GM18499 (cell line): ENCODE measurements at regions not wholly inside any gene's neighbourhood (a gene's known extent, or its start where the extent isn't known, plus 50 kb on each side); places are given as distances from the start of the nearest gene placed in this dataset.

Experiments
- ATAC-seq: cut with Tn5 transposase; IDR thresholded peaks from one replicate; pipeline ENCODE4 v1.9.1; 2021; ENCODE audit warnings: moderate number of reproducible peaks; ENCODE audit not compliant: insufficient read depth, unreplicated experiment

- ATAC-seq: no peak
Observed at GRCh38 chr4:11546391-11547175, 117.9 kb upstream of the HS3ST1 start.

GRCh38 chr4:11545651-11546050, 117.0 kb upstream of the HS3ST1 start:
- no peak for ATAC-seq

- no peak for ATAC-seq
Observed at GRCh38 chr4:11544211-11544610, 115.5 kb upstream of the HS3ST1 start.

GRCh38 chr4:11543706-11544105, 115.0 kb upstream of the HS3ST1 start:
- no peak for ATAC-seq

GRCh38 chr4:11542952-11543351, 114.3 kb upstream of the HS3ST1 start:
- ATAC-seq: no peak

- no peak for ATAC-seq
Observed at GRCh38 chr4:11537846-11538245, 109.2 kb upstream of the HS3ST1 start.

- ATAC-seq: no peak
Observed at GRCh38 chr4:11535333-11535732, 106.6 kb upstream of the HS3ST1 start.

- ATAC-seq: no peak
Observed at GRCh38 chr4:11534623-11535302, 106.1 kb upstream of the HS3ST1 start.

- no peak for ATAC-seq
Observed at GRCh38 chr4:11532138-11532537, 103.4 kb upstream of the HS3ST1 start.

- ATAC-seq: no peak
Observed at GRCh38 chr4:11529625-11530201, 101.0 kb upstream of the HS3ST1 start.

GRCh38 chr4:11525085-11525484, 96.4 kb upstream of the HS3ST1 start:
- no peak for ATAC-seq

- no peak for ATAC-seq
Observed at GRCh38 chr4:11518754-11519153, 90.1 kb upstream of the HS3ST1 start.

- ATAC-seq: no peak
Observed at GRCh38 chr4:11514779-11515419, 86.2 kb upstream of the HS3ST1 start.

- no peak for ATAC-seq
Observed at GRCh38 chr4:11514003-11514402, 85.3 kb upstream of the HS3ST1 start.

- ATAC-seq: no peak
Observed at GRCh38 chr4:11512871-11513270, 84.2 kb upstream of the HS3ST1 start.

- no peak for ATAC-seq
Observed at GRCh38 chr4:11511321-11511720, 82.6 kb upstream of the HS3ST1 start.

GRCh38 chr4:11507920-11508319, 79.2 kb upstream of the HS3ST1 start:
- no peak for ATAC-seq

- no peak for ATAC-seq
Observed at GRCh38 chr4:11506194-11506593, 77.5 kb upstream of the HS3ST1 start.

- no peak for ATAC-seq
Observed at GRCh38 chr4:11505221-11505971, 76.7 kb upstream of the HS3ST1 start.

- ATAC-seq: no peak
Observed at GRCh38 chr4:11503166-11503565, 74.5 kb upstream of the HS3ST1 start.
